OCI-LY1 (cell line): ENCODE measurements at regions not wholly inside any gene's neighbourhood (a gene's known extent, or its start where the extent isn't known, plus 50 kb on each side); places are given as distances from the start of the nearest gene placed in this dataset.

Experiments
- CTCF ChIP-seq: fragments of 200-600 bp; sonication (generic), shearing (Covaris generic); IDR thresholded peaks from 2 replicates; pipeline ENCODE4 v1.5.1; 2017; ENCODE audit warnings: mild to moderate bottlenecking, antibody characterized with exemption, low read length, moderate library complexity, mixed read lengths
- EZH2 ChIP-seq: fragments of 200-600 bp; sonication (generic), shearing (Covaris generic); IDR thresholded peaks from 2 replicates; pipeline ENCODE4 v1.8.0; 2017; ENCODE audit warnings: borderline replicate concordance, mixed run types, mild to moderate bottlenecking, antibody characterized with exemption, low read length, moderate library complexity, mixed read lengths

DNA sequence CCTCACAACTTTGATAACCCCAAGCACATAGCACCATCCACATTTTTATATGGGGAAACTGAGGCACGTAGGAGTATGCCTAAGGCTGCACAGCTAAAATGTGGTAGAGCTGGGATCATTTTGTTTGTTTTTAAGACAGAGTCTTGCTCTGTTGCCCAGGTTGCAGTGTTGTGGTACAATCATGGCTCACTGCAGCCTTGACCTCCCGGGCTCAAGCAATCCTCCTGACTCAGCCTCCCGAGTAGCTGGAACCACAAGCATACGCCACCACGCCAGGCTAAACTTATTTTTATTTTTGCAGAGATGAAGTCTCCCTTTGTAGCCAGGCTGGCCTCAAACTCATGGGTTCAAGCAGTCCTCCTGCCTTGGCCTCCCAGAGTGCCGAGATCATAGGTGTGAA lies 81.0 kb upstream of the GSE1 start:
- TF ChIP-seq CTCF (no peak), EZH2 (no peak)
